CD14-positive monocyte (primary cell): ENCODE measurements at regions not wholly inside any gene's neighbourhood (a gene's known extent, or its start where the extent isn't known, plus 50 kb on each side); places are given as distances from the start of the nearest gene placed in this dataset.

Experiments
- DNase-seq, 3 donors: peaks; one replicate each; pipeline ENCODE4 v3.0.0-alpha.2; 2011 to 2022
- H2AFZ ChIP-seq: 2 replicates; pipeline ENCODE4 v1.6.0; 2012; ENCODE audit warnings: mild to moderate bottlenecking, low read depth, low read length, inconsistent platforms; ENCODE audit not compliant: insufficient read depth, poor library complexity, severe bottlenecking
- H3K27ac ChIP-seq, 2 donors: 1 replicate in 1 of 2; 2 replicates in 1 of 2; pipeline ENCODE4 v1.5.1; 2012 to 2013; ENCODE audit warnings: low read length in 2 of 2, control low read depth in 1 of 2, inconsistent platforms in 1 of 2, low read depth in 1 of 2, mild to moderate bottlenecking in 1 of 2
- H3K27me3 ChIP-seq, 2 donors: one replicate each; pipeline versions ENCODE4 v1.6.0 to v1.6.1; 2011 to 2013; ENCODE audit warnings: low read length in 2 of 2; ENCODE audit not compliant: control insufficient read depth in 2 of 2, insufficient read depth in 2 of 2
- H3K36me3 ChIP-seq, 2 donors: replicated peaks in 1 of 2; 1 replicate in 1 of 2; 2 replicates in 1 of 2; pipeline versions ENCODE4 v1.5.1 to v1.6.1; 2012 to 2013; ENCODE audit warnings: low read length in 2 of 2, control low read depth in 1 of 2, inconsistent platforms in 1 of 2, mild to moderate bottlenecking in 1 of 2; ENCODE audit not compliant: insufficient read depth in 2 of 2, control insufficient read depth in 1 of 2
- H3K4me1 ChIP-seq, 2 donors: 1 replicate in 1 of 2; 2 replicates in 1 of 2; pipeline versions ENCODE4 v1.5.1 to v1.6.1; 2012 to 2013; ENCODE audit warnings: low read length in 2 of 2, control low read depth in 1 of 2, inconsistent platforms in 1 of 2, mild to moderate bottlenecking in 1 of 2, moderate library complexity in 1 of 2; ENCODE audit not compliant: insufficient read depth in 2 of 2, control insufficient read depth in 1 of 2
- H3K4me2 ChIP-seq: replicated peaks from 2 replicates; pipeline ENCODE3; 2012; ENCODE audit warnings: low read length, moderate library complexity, mild to moderate bottlenecking; ENCODE audit not compliant: poor library complexity, severe bottlenecking; ENCODE audit errors: extremely low read depth
- H3K4me3 ChIP-seq, 3 experiments: fragments of 200-600 bp in 1 of 3; sonication (generic) in 1 of 3; replicated peaks in 1 of 3; 1 replicate in 2 of 3; 2 replicates in 1 of 3; pipeline ENCODE4 v1.5.1; 2011 to 2013; ENCODE audit warnings: low read length in 3 of 3, mild to moderate bottlenecking in 3 of 3, control low read depth in 2 of 3, low read depth in 2 of 3, inconsistent platforms in 1 of 3, moderate library complexity in 1 of 3
- H3K79me2 ChIP-seq: 2 replicates; pipeline ENCODE4 v1.6.0; 2012; ENCODE audit warnings: mild to moderate bottlenecking, control low read depth, inconsistent platforms, low read length, moderate library complexity; ENCODE audit not compliant: insufficient read depth
- H3K9ac ChIP-seq: 2 replicates; pipeline ENCODE4 v1.6.0; 2017; ENCODE audit warnings: low read length, mild to moderate bottlenecking; ENCODE audit not compliant: insufficient read depth, poor library complexity, severe bottlenecking
- H3K9me3 ChIP-seq, 2 donors: replicated peaks in 1 of 2; 1 replicate in 1 of 2; 2 replicates in 1 of 2; pipeline versions ENCODE4 v1.5.1 to v1.6.1; 2012 to 2013; ENCODE audit warnings: low read length in 2 of 2, control low read depth in 1 of 2; ENCODE audit not compliant: control insufficient read depth in 1 of 2, insufficient read depth in 1 of 2
- H4K20me1 ChIP-seq: 2 replicates; pipeline ENCODE4 v1.6.0; 2012; ENCODE audit warnings: mild to moderate bottlenecking, low read length, control low read depth, moderate library complexity; ENCODE audit not compliant: insufficient read depth
- H3K27ac Mint-ChIP-seq, 7 donors: one replicate each; pipeline ENCODE4 v1.8.0; 2020; ENCODE audit warnings: mild to moderate bottlenecking in 7 of 7, mixed read lengths in 7 of 7, moderate library complexity in 6 of 7, inconsistent platforms in 2 of 7
- H3K27me3 Mint-ChIP-seq, 3 donors: one replicate each; pipeline ENCODE4 v1.8.0; 2021 to 2022; ENCODE audit warnings: low read depth in 3 of 3, mild to moderate bottlenecking in 3 of 3, mixed read lengths in 3 of 3, moderate library complexity in 3 of 3, inconsistent platforms in 1 of 3
- H3K36me3 Mint-ChIP-seq, 2 donors: one replicate each; pipeline ENCODE4 v1.8.0; 2020; ENCODE audit warnings: mixed read lengths in 2 of 2, inconsistent platforms in 1 of 2, mild to moderate bottlenecking in 1 of 2
- H3K4me1 Mint-ChIP-seq: one replicate; pipeline ENCODE4 v1.8.0; 2020; ENCODE audit warnings: mild to moderate bottlenecking, mixed read lengths
- H3K4me3 Mint-ChIP-seq, 2 donors: one replicate each; pipeline ENCODE4 v1.8.0; 2020; ENCODE audit warnings: mild to moderate bottlenecking in 2 of 2, mixed read lengths in 2 of 2, moderate library complexity in 1 of 2
- H3K9me3 Mint-ChIP-seq, 7 donors: one replicate each; pipeline ENCODE4 v1.8.0; 2020 to 2022; ENCODE audit warnings: mixed read lengths in 7 of 7, mild to moderate bottlenecking in 6 of 7, moderate library complexity in 6 of 7, inconsistent platforms in 2 of 7
- CTCF ChIP-seq: fragments of 200-600 bp; IDR thresholded peaks from one replicate; pipeline ENCODE4 v1.8.0; 2022; ENCODE audit warnings: antibody characterized with exemption, mild to moderate bottlenecking
- WGBS: methylation state at CpG from one replicate; pipeline ENCODE4 v1.1.5; 2013; ENCODE audit warnings: missing lambda C conversion rate; ENCODE audit not compliant: insufficient coverage; 5-methylcytosine and 5-hydroxymethylcytosine counted together
- intact Hi-C, 2 donors: fragments of 100-400 bp; cut with micrococcal nuclease; formaldehyde crosslinking; loops; one replicate each; pipeline versions ENCODE4 v1.15.0 to v1.15.1; 2023

GRCh38 chr9:31467075-31467474, 917.4 kb upstream of the ACO1 start:
- H3K4me1 ChIP-seq = no peaks in the 10 kb centered on the region
- no peaks in the 10 kb centered on the region for H3K79me2 ChIP-seq
- H3K27me3 Mint-ChIP-seq = peaks cover 0 to 1% (median 0%) of the 10 kb centered on the region in 3 donors
- TF ChIP-seq CTCF = no peak
- intact Hi-C loops = no loop called here
- no peaks in the 10 kb centered on the region for H3K27me3 ChIP-seq
- H3K36me3 Mint-ChIP-seq = no peaks in the 10 kb centered on the region
- no peak overlapping the region for H3K4me3 Mint-ChIP-seq
- H3K36me3 ChIP-seq = no peaks in the 10 kb centered on the region
- no peak overlapping the region for H3K4me3 ChIP-seq
- no peak overlapping the region for H3K27ac Mint-ChIP-seq
- H3K4me2 ChIP-seq = no peak overlapping the region
- H2AFZ ChIP-seq = no peak overlapping the region
- no peak overlapping the region for H3K27ac ChIP-seq
- WGBS = 94% methylated on average over 2 of the region's 4 CpGs
- peaks cover 0 to 9% (median 6%) of the 10 kb centered on the region in 7 donors for H3K9me3 Mint-ChIP-seq
- no peaks in the 10 kb centered on the region for H4K20me1 ChIP-seq
- no peaks in the 10 kb centered on the region for H3K4me1 Mint-ChIP-seq
- H3K9me3 ChIP-seq = peaks cover 0 to 2% of the 10 kb centered on the region in 2 donors
- DNase-seq = no peak
- no peak overlapping the region for H3K9ac ChIP-seq

- no peak overlapping the region for H3K4me3 ChIP-seq
- H3K36me3 ChIP-seq = no peaks in the 10 kb centered on the region
- H3K4me1 Mint-ChIP-seq = no peaks in the 10 kb centered on the region
- no peak overlapping the region for H3K27ac ChIP-seq
- TF ChIP-seq CTCF = no peak
- peaks cover 0 to 9% (median 6%) of the 10 kb centered on the region in 7 donors for H3K9me3 Mint-ChIP-seq
- no peaks in the 10 kb centered on the region for H3K4me1 ChIP-seq
- DNase-seq = no peak
- intact Hi-C loops = no loop called here
- no peak overlapping the region for H3K27ac Mint-ChIP-seq
- no peak overlapping the region for H3K4me3 Mint-ChIP-seq
- H3K4me2 ChIP-seq = no peak overlapping the region
- no peak overlapping the region for H2AFZ ChIP-seq
- no peaks in the 10 kb centered on the region for H4K20me1 ChIP-seq
- H3K9me3 ChIP-seq = peaks cover 0 to 2% of the 10 kb centered on the region in 2 donors
- no peak overlapping the region for H3K9ac ChIP-seq
- H3K36me3 Mint-ChIP-seq = no peaks in the 10 kb centered on the region
- WGBS = 79% methylated on average over 3 of the region's 5 CpGs
- H3K79me2 ChIP-seq = no peaks in the 10 kb centered on the region
- peaks cover 0 to 1% (median 0%) of the 10 kb centered on the region in 3 donors for H3K27me3 Mint-ChIP-seq
- no peaks in the 10 kb centered on the region for H3K27me3 ChIP-seq
These were observed 914.4 kb upstream of the ACO1 start for GRCh38 chr9:31470051-31470450.
